GM19035 (cell line): ENCODE measurements at regions not wholly inside any gene's neighbourhood (a gene's known extent, or its start where the extent isn't known, plus 50 kb on each side); places are given as distances from the start of the nearest gene placed in this dataset.
"Not testable (repeated sequence)": the region's sequence is repeated elsewhere in the genome, so short reads cannot be mapped to it uniquely, and the experiment has no call there.

Experiments
- ATAC-seq: cut with Tn5 transposase; IDR thresholded peaks from one replicate; pipeline ENCODE4 v1.9.1; 2021; ENCODE audit not compliant: unreplicated experiment

DNA sequence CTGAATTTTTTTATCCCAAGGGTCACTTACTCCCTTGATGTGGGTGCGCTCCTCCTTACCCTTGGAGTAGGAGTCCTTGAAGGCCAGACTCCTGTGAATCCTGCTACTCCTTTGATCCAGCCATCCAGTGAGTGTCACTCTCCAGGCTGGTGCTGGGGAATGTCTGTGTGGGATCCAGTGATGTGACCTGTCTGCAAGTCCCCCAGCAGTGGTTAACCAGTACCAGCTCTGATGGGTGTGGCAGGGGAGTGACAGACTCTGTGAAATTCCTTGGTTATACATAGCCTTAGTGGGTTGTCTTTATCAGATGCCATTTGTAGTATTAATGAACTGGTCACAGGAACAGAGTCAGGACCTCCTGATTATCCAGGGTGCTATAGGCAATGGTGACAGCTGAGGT is 409.5 kb upstream of the LMO3 start:
- no peak for ATAC-seq

- ATAC-seq: not testable (repeated sequence)
Measured at GRCh38 chr12:17007442-17008040, 401.6 kb upstream of the LMO3 start.

DNA sequence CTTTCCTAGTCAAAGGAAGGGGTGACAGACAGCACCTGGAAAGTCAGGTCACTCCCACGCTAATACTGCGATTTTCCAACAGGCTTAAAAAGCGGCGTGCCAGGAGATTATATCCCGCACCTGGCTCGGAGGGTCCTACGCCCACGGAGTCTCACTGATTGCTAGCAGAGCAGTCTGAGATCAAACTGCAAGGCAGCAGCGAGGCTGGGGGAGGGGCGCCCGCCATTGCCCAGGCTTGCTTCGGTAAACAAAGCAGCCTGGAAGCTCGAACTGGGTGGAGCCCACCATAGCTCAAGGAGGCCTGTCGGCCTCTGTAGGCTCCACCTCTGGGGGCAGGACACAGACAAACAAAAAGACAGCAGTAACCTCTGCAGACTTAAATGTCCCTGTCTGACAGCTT is 392.6 kb upstream of the LMO3 start:
- not testable (repeated sequence) for ATAC-seq

DNA sequence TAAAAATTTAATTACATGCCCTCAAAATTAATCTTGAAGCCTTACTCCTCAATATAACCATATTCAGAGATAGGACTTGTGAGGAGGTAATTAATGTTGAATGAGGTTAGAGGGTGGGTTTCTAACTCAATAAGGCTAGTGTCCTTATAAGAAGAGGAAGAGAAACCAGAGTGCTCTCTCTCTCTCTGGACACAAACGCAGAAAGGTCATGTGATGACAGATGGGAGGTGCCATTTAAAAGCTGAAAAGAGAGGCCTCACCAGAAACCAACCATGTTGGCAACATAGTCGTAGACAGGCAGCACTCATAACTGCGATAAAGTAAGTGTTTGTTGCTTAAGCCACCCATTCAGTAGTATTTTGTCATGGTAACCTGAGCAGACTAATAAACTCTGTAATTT is 378.5 kb upstream of the LMO3 start:
- ATAC-seq: no peak

- ATAC-seq: no peak
Measured at GRCh38 chr12:16972923-16973770, 367.2 kb upstream of the LMO3 start.

DNA sequence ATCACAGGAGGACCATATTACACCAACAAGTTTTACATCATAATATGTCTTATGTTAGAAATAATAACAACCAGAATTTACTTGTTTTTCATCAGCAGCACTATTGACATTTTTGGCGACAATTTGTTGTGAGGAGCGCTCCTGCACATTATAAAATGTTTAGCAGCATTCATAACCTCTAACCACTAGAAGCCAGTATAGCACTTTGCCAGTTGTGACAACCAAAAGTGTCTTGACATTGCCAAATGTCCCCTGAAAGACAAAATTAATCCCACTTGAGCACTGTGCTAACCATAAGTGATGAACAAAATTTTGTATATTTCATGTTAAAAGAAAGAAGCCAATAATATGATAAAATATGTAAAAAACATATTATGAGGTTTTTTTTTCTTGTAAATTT is 356.9 kb upstream of the LMO3 start:
- no peak for ATAC-seq

- no peak for ATAC-seq
Measured at GRCh38 chr12:16955083-16955657, 349.2 kb upstream of the LMO3 start.

- ATAC-seq: no peak
Measured at GRCh38 chr12:16949871-16950667, 344.1 kb upstream of the LMO3 start.

- no peak for ATAC-seq
Measured at GRCh38 chr12:16949371-16949770, 343.4 kb upstream of the LMO3 start.

DNA sequence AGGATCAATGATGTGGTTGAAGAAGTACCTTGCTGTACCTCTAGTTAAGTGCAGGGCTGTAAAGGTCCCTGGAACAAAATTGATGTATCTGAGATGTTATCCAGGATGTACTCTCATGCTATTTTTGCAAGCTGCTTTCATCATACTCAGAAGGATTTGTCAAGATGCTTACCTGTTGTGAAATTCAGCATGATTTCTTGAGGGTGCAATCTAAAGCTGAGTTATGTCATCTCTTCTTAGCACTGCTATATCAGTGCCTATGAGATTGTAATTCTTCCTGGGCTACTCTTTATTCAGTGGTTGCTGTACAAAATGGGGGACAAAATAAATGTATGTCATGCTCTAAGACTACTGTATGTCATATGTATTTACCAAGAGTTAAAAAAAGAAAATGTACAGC is 340.7 kb upstream of the LMO3 start:
- no peak for ATAC-seq

GRCh38 chr12:16939871-16940306 is 333.9 kb upstream of the LMO3 start:
- ATAC-seq: peak; percentile 100

DNA sequence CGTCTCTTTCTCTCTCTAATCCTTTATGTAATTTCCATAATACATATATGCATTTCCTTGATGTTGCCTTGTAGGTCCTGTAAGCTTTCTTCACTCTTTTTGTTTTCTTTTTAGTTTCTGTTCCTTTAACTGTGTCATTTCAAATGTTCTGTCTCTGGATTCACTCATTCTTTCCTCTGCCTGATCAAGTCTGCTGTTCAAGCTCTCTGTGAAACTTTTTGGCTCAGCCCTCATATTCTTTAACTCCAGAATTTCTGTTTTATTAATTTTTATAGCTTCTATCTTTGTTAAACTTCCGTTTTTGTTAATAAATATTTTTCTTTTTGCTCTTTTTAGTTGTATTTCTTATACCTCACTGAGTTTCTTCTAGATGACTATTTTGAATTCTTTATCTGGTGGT is 321.3 kb upstream of the LMO3 start:
- ATAC-seq: no peak

GRCh38 chr12:16920451-16920850 is 314.5 kb upstream of the LMO3 start:
- no peak for ATAC-seq

- ATAC-seq: no peak
Measured at GRCh38 chr12:16919551-16919950, 313.6 kb upstream of the LMO3 start.

GRCh38 chr12:16914853-16915252 is 308.9 kb upstream of the LMO3 start:
- no peak for ATAC-seq

- ATAC-seq: no peak
Measured at GRCh38 chr12:16913832-16914490, 308.0 kb upstream of the LMO3 start.

DNA sequence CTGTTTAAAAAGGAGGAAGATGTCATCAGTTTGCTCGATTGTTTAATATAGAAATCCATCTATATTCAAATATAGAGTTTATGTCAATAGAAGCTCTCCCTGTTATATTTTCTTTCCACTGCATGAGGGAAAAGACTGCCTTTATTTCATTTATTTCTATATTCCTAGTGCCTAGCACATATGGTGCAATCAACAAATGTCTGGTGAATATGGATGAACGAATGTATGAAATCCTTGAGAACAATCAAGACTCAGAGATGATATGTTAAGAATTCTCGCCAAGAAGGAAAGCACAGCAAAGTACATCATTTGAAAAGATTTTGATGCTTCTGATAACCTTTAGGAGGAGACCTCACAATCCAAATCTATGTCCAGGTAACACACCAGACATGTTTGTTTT is 296.0 kb upstream of the LMO3 start:
- ATAC-seq: no peak

- ATAC-seq: no peak
Measured at GRCh38 chr12:16893426-16893825, 287.5 kb upstream of the LMO3 start.

DNA sequence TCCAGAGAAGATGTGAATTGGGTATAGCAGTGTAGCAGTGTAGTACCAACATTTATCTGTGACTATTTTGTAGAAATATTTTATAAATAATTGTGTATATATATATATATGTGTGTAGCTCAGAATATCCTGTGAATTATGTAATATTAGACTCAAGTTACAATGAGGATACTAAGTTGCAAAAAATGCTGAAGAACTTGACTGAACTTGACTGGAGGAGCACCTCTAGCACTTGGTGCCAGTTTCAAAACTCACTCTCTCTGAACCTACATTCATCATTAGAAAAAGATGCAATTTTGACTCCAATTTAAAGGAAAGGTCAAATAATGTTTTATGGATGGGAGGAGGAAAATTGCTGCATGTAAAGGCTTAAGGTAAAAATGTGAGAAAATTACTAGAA is 285.7 kb upstream of the LMO3 start:
- no peak for ATAC-seq

DNA sequence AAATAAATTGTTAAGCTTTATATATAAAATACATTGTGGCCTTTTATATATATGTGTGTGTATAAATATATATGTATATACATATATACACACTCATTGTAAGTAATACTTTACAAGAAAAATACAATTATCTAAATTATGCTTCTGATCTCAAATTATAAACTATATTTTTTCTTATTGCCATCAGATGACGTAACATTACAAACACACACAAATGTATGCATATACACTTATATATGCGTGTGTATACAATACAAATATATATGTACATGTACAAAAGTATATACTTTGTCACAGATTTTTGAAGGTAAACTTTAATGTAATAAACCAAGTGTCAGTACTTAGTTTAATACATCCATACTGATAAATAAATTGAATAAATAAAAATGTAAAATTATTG is 278.9 kb upstream of the LMO3 start:
- no peak for ATAC-seq

GRCh38 chr12:16884056-16884455 is 278.1 kb upstream of the LMO3 start:
- ATAC-seq: peak; percentile 65
